ENCODE measurements at regions not wholly inside any gene's neighbourhood (a gene's known extent, or its start where the extent isn't known, plus 50 kb on each side); places are given as distances from the start of the nearest gene placed in this dataset.

DNA sequence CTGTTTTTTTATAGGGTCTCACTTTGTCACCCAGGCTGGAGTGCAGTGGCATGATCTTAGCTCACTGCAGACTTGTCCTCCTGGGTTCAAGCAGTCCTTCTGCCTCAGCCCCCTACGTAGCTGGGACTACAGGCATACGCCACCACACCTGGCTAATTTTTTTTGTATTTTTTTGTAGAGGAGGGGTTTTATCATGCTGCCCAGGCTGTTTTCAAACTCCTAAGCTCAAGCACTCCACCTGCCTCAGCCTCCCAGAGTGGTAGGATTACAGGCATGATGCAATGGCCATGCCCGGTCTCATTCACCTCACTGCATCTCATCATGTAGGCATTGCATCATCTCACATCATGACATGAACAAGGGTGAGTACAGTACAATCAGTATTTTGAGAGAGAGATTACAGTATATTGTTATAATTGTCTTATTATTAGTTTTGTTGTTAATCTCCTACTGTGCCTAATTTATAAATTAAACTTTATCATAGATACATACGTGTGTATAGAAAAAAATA, 74.3 kb upstream of the EOMES start:
- TF ChIP-seq POLR2AphosphoS5 (IDR thresholded peaks at IDR 0.05) (no peak), POLR2A (IDR thresholded peaks at IDR 0.05) (no peak), EP300 (IDR thresholded peaks at IDR 0.05) (no peak)
- TF ChIP-seq, protein P1, sequence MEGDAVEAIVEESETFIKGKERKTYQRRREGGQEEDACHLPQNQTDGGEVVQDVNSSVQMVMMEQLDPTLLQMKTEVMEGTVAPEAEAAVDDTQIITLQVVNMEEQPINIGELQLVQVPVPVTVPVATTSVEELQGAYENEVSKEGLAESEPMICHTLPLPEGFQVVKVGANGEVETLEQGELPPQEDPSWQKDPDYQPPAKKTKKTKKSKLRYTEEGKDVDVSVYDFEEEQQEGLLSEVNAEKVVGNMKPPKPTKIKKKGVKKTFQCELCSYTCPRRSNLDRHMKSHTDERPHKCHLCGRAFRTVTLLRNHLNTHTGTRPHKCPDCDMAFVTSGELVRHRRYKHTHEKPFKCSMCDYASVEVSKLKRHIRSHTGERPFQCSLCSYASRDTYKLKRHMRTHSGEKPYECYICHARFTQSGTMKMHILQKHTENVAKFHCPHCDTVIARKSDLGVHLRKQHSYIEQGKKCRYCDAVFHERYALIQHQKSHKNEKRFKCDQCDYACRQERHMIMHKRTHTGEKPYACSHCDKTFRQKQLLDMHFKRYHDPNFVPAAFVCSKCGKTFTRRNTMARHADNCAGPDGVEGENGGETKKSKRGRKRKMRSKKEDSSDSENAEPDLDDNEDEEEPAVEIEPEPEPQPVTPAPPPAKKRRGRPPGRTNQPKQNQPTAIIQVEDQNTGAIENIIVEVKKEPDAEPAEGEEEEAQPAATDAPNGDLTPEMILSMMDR (IDR thresholded peaks at IDR 0.05), result no peak
- no peak overlapping the region for H3K27ac ChIP-seq
- H3K4me1 ChIP-seq, result no peaks in the 10 kb centered on the region
- H3K9me3 ChIP-seq, result no peaks in the 10 kb centered on the region
- intact Hi-C loops (cut with DNase I), result no loop called here
- H3K4me3 ChIP-seq, result no peak overlapping the region
- H3K36me3 ChIP-seq, result no peaks in the 10 kb centered on the region
- no peaks in the 10 kb centered on the region for H3K27me3 ChIP-seq
- 86 to 93% methylated on average over 4 of the region's 4 CpGs for WGBS, 2 donors
- DNase-seq, result no peak

DNA sequence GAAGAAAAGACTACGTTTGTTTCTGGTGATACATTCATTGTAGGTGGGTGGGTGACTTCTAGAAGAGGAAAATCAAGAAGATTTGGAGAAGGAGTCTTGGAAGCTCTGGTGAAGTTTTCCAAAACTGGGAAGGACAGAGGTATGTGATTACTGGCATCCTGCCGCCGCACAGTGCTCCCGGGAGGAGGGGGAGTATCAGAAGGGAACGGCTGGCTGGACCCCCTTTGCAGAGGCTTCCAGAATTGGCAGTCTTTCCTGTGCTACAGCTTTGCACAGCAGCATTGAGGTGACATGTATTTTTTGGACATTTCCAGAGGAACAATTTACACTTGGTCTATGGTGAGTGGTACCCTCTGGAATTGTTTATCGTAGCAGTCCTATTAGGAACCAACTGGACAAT, 75.7 kb upstream of the EOMES start:
- H3K27ac ChIP-seq, result no peak overlapping the region
- DNase-seq, result no peak
- no peaks in the 10 kb centered on the region for H3K27me3 ChIP-seq
- no peaks in the 10 kb centered on the region for H3K4me1 ChIP-seq
- no peaks in the 10 kb centered on the region for H3K36me3 ChIP-seq
- no peak overlapping the region for H3K4me3 ChIP-seq
- 87 to 91% methylated on average over 6 of the region's 6 CpGs for WGBS, 2 donors
- intact Hi-C loops (cut with DNase I), result no loop called here
- H3K9me3 ChIP-seq, result no peaks in the 10 kb centered on the region
- no peak for TF ChIP-seq POLR2A (IDR thresholded peaks at IDR 0.05)
- TF ChIP-seq EP300 (IDR thresholded peaks at IDR 0.05), result no peak
- TF ChIP-seq POLR2AphosphoS5 (IDR thresholded peaks at IDR 0.05), result no peak
- TF ChIP-seq, protein P1 (IDR thresholded peaks at IDR 0.05), result no peak

DNA sequence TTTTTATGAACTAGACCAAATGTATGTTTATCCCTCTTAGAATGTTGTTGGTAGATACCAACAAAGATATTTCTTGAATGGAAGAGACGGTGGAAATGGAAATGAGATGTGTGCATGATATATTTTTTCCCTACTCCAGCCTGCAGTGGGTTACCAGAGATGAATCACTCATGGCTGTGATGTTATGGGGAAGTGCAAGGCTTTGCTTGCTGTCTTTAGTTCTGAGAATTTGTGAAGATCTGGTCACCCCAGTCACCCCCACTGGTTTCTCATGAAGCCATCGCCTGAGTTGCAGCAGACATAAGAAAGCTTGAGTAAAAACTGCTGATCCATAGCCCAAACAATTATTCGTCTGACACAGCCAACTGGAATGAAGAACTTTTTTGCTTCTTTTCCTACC, 78.1 kb upstream of the EOMES start:
- H3K27ac ChIP-seq, result no peak overlapping the region
- no peak for DNase-seq
- H3K4me1 ChIP-seq, result no peaks in the 10 kb centered on the region
- no peaks in the 10 kb centered on the region for H3K27me3 ChIP-seq
- H3K9me3 ChIP-seq, result no peaks in the 10 kb centered on the region
- TF ChIP-seq, protein P1 (IDR thresholded peaks at IDR 0.05), result no peak
- TF ChIP-seq EP300 (IDR thresholded peaks at IDR 0.05), result no peak
- no peak for TF ChIP-seq POLR2A (IDR thresholded peaks at IDR 0.05)
- no peak for TF ChIP-seq POLR2AphosphoS5 (IDR thresholded peaks at IDR 0.05)
- intact Hi-C loops (cut with DNase I), result no loop called here
- 90% methylated on average over 3 of the region's 3 CpGs for WGBS, 2 donors
- no peak overlapping the region for H3K4me3 ChIP-seq
- no peaks in the 10 kb centered on the region for H3K36me3 ChIP-seq

DNA sequence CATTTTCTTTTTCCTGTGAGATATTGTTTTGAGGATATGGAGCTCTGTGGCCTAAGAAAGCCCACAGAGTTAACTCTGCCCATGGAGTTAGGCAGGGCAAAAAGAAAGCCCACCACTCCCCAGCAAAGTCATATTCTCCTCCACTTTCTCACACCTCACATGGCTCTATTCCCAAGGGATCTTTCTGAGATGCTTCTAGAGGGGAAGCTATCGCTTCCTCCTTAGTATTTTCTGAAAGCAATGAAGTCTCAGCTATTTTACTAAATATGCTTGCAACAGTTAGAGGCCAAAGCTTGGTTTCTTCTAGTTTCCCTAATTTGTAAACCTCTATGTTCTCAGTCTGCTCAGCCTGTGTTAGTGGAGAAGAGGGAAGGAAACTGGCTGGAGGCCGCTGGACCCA, 80.3 kb upstream of the EOMES start:
- H3K4me1 ChIP-seq, result no peaks in the 10 kb centered on the region
- H3K36me3 ChIP-seq, result no peaks in the 10 kb centered on the region
- no peaks in the 10 kb centered on the region for H3K27me3 ChIP-seq
- TF ChIP-seq POLR2A (IDR thresholded peaks at IDR 0.05) (no peak), POLR2AphosphoS5 (IDR thresholded peaks at IDR 0.05) (no peak)
- TF ChIP-seq, protein P1 (IDR thresholded peaks at IDR 0.05), result no peak
- no peak overlapping the region for H3K4me3 ChIP-seq
- intact Hi-C loops (cut with DNase I), result no loop called here
- no peaks in the 10 kb centered on the region for H3K9me3 ChIP-seq
- no peak overlapping the region for H3K27ac ChIP-seq
- WGBS, 2 donors, result 75 to 92% methylated on average over 2 of the region's 2 CpGs
- no peak for DNase-seq

DNA sequence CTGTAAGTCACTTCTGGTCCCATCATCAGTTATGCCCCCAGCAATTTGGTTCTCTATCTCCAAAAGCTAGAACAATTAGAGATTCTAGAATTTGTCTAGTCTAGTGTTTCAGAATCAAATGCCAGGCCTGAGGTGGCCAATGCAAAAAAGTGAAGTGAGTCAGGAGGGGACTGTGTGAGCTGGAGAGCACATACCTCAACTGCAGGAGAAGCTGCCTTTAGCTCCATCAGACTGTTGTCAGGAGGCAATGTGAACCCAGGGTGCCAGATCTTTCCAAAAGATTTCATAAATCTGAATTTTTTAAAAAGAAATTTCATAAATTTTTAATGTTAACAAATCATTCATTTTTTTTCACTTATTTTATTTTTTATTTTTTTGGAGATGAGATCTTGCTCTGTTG, 80.7 kb upstream of the EOMES start:
- H3K27ac ChIP-seq, result no peak overlapping the region
- H3K4me1 ChIP-seq, result no peaks in the 10 kb centered on the region
- H3K4me3 ChIP-seq, result no peak overlapping the region
- TF ChIP-seq, protein P1 (IDR thresholded peaks at IDR 0.05), result no peak
- TF ChIP-seq POLR2AphosphoS5 (IDR thresholded peaks at IDR 0.05) (no peak), EP300 (IDR thresholded peaks at IDR 0.05) (no peak), POLR2A (IDR thresholded peaks at IDR 0.05) (no peak)
- intact Hi-C loops (cut with DNase I), result no loop called here
- H3K9me3 ChIP-seq, result no peaks in the 10 kb centered on the region
- H3K36me3 ChIP-seq, result no peaks in the 10 kb centered on the region
- no peaks in the 10 kb centered on the region for H3K27me3 ChIP-seq
- DNase-seq, result no peak
